ENCODE measurements at regions not wholly inside any gene's neighbourhood (a gene's known extent, or its start where the extent isn't known, plus 50 kb on each side); places are given as distances from the start of the nearest gene placed in this dataset.

GRCh38 chr5:74576941-74577456 is 63.5 kb downstream of the ENC1 start:
- no peaks in the 10 kb centered on the region for H3K36me3 ChIP-seq (ENCODE audit: control insufficient read depth in 2 of 2, insufficient read depth in 2 of 2, low read length in 1 of 2)
- POLR2A ChIA-PET, result interaction anchor here (0.5 kb wide), 2 partner anchors 14 to 16 kb away, joined by 3 to 5 read pairs; no protein-coding TSS in a partner anchor
- peak overlapping the region; percentile 86 for H3K27ac ChIP-seq (ENCODE audit: control insufficient read depth, insufficient read depth)
- DNase-seq (ENCODE audit: low read depth, low spot score), result peak; percentile 70
- H3K79me2 ChIP-seq (ENCODE audit: control insufficient read depth, insufficient read depth, low read length), result no peaks in the 10 kb centered on the region
- H3K4me1 ChIP-seq (ENCODE audit: control insufficient read depth, insufficient read depth, low read length), result peaks cover 35% of the 10 kb centered on the region
- in situ Hi-C loops (cut with MboI), result no loop called here
- intact Hi-C loops (cut with micrococcal nuclease; ENCODE audit: unreplicated experiment), result loop anchor here (5.0 kb wide), 3 partner anchors 180 to 675 kb away; no protein-coding TSS in a partner anchor
- RAD21 ChIA-PET (ENCODE audit: unreplicated experiment), result interaction anchor here (0.5 to 3.0 kb wide), 4 partner anchors 55 to 630 kb away, joined by 3 to 9 read pairs (median 6); partner anchors contain the start of gene ENC1
- CTCF ChIA-PET, result interaction anchor here (1.5 kb wide), 1 partner anchor 62 kb away, joined by 4 read pairs; no protein-coding TSS in a partner anchor
- no peaks in the 10 kb centered on the region for H4K20me1 ChIP-seq (ENCODE audit: control insufficient read depth, insufficient read depth)
- H3K9me3 ChIP-seq (replicated peaks; ENCODE audit: control insufficient read depth, insufficient read depth, low read length), result no peaks in the 10 kb centered on the region; the same call in 2 of the 3 replicates
- peak; percentile 89 for FAIRE-seq
- peak overlapping the region; percentile 29 for H3K4me3 ChIP-seq
- BruUV-seq (replicated peaks), result no TSS peak
- 34% methylated on average over 6 of the region's 6 CpGs for WGBS (ENCODE audit: insufficient coverage, insufficient replicate concordance, low lambda C conversion rate, missing lambda C conversion rate)
- peak overlapping the region; percentile 52 for H3K9ac ChIP-seq (ENCODE audit: control insufficient read depth, insufficient read depth, low read length)
- peak; percentile 74 for ATAC-seq
- H2AFZ ChIP-seq (ENCODE audit: control insufficient read depth, low read depth, low read length), result peak overlapping the region; percentile 52
- SMC1A ChIA-PET (ENCODE audit: uncharacterized antibody, unreplicated experiment), result interaction anchor here (0.6 to 3.5 kb wide), 10 partner anchors 9 to 670 kb away, joined by 3 to 11 read pairs (median 3); partner anchors contain the start of gene ENC1
- H3K27me3 ChIP-seq (replicated peaks in 1 of 2; ENCODE audit: control insufficient read depth in 2 of 2, insufficient read depth in 2 of 2, low read length in 1 of 2), result no peaks in the 10 kb centered on the region
- peak overlapping the region; percentile 98 for H3K4me2 ChIP-seq (ENCODE audit: control insufficient read depth, insufficient read depth)
- TF ChIP-seq, protein P1, sequence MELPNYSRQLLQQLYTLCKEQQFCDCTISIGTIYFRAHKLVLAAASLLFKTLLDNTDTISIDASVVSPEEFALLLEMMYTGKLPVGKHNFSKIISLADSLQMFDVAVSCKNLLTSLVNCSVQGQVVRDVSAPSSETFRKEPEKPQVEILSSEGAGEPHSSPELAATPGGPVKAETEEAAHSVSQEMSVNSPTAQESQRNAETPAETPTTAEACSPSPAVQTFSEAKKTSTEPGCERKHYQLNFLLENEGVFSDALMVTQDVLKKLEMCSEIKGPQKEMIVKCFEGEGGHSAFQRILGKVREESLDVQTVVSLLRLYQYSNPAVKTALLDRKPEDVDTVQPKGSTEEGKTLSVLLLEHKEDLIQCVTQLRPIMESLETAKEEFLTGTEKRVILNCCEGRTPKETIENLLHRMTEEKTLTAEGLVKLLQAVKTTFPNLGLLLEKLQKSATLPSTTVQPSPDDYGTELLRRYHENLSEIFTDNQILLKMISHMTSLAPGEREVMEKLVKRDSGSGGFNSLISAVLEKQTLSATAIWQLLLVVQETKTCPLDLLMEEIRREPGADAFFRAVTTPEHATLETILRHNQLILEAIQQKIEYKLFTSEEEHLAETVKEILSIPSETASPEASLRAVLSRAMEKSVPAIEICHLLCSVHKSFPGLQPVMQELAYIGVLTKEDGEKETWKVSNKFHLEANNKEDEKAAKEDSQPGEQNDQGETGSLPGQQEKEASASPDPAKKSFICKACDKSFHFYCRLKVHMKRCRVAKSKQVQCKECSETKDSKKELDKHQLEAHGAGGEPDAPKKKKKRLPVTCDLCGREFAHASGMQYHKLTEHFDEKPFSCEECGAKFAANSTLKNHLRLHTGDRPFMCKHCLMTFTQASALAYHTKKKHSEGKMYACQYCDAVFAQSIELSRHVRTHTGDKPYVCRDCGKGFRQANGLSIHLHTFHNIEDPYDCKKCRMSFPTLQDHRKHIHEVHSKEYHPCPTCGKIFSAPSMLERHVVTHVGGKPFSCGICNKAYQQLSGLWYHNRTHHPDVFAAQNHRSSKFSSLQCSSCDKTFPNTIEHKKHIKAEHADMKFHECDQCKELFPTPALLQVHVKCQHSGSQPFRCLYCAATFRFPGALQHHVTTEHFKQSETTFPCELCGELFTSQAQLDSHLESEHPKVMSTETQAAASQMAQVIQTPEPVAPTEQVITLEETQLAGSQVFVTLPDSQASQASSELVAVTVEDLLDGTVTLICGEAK (IDR thresholded peaks at IDR 0.05; ENCODE audit: borderline replicate concordance), result no peak
- peak; percentile 84 for TF ChIP-seq NFIC (IDR thresholded peaks at IDR 0.05; ENCODE audit: low read depth, low read length)
- no peak for TF ChIP-seq SREBF1 (IDR thresholded peaks at IDR 0.05; ENCODE audit: low read length)
- peak; percentile 85 for TF ChIP-seq IKZF1 (conservative IDR thresholded peaks at IDR 0.05)
- TF ChIP-seq FOXM1 (IDR thresholded peaks at IDR 0.05; ENCODE audit: low read depth, low read length), result peak; percentile 74
- peak; percentile 43; the same call in 1 of the 2 replicates for TF ChIP-seq CREM (IDR thresholded peaks at IDR 0.05; ENCODE audit: low read depth)
- TF ChIP-seq ASH2L (IDR thresholded peaks at IDR 0.05; ENCODE audit: borderline replicate concordance, low read depth), result no peak
- peak; percentile 80 for TF ChIP-seq IRF4 (IDR thresholded peaks at IDR 0.05; ENCODE audit: low read depth, low read length)
- no peak for TF ChIP-seq STAT3 (IDR thresholded peaks at IDR 0.05; ENCODE audit: low read depth, low read length)
- peak; percentile 87 to 90 for TF ChIP-seq IKZF2 (IDR thresholded peaks at IDR 0.05)
- no peak for TF ChIP-seq YY1 (IDR thresholded peaks at IDR 0.05; ENCODE audit: low read depth, low read length)
- peak; percentile 59 for TF ChIP-seq ATF2 (IDR thresholded peaks at IDR 0.05; ENCODE audit: low read length)
- no peak for TF ChIP-seq ZNF207 (IDR thresholded peaks at IDR 0.05; ENCODE audit: borderline replicate concordance)
- no peak for TF ChIP-seq SP1 (IDR thresholded peaks at IDR 0.05; ENCODE audit: low read depth, low read length)
- TF ChIP-seq RAD21 (IDR thresholded peaks at IDR 0.05; ENCODE audit: insufficient read depth, low read depth, low read length), result peak; percentile 24; the same call in 1 of the 2 replicates
- TF ChIP-seq GATAD2B (conservative IDR thresholded peaks at IDR 0.05; ENCODE audit: low read depth), result 0 out of 2 replicates have a peak, but pooled peaks have one; percentile 35
- TF ChIP-seq MTA2 (IDR thresholded peaks at IDR 0.05; ENCODE audit: low read depth), result 0 out of 2 replicates have a peak, but pooled peaks have one; percentile 24
- TF ChIP-seq KAT2A (conservative IDR thresholded peaks at IDR 0.05; ENCODE audit: control insufficient read depth, low read depth, low read length), result no peak
- TF ChIP-seq BCL11A (IDR thresholded peaks at IDR 0.05; ENCODE audit: low read depth, low read length), result peak; percentile 69
- 0 out of 2 replicates have a peak, but pooled peaks have one; percentile 32 for TF ChIP-seq MEF2A (IDR thresholded peaks at IDR 0.05; ENCODE audit: insufficient read depth, low read depth, low read length)
